Liver (tissue), 3 donors: ENCODE measurements at regions not wholly inside any gene's neighbourhood (a gene's known extent, or its start where the extent isn't known, plus 50 kb on each side); places are given as distances from the start of the nearest gene placed in this dataset.

Experiments used
- TF ChIP-seq, protein P1 (sequence below): IDR thresholded peaks from 2 replicates; pipeline ENCODE4 v1.6.1; 2016; ENCODE audit warnings: antibody characterized with exemption
- TF ChIP-seq, protein P2 (sequence below): fragments of 150-350 bp; IDR thresholded peaks from 2 replicates; pipeline ENCODE4 v1.5.1; 2017; ENCODE audit warnings: improper control_type of control experiment, low read depth, low read length; ENCODE audit not compliant: missing input control
- donor health status: healthy.
- donor health status: healthy.

DNA sequence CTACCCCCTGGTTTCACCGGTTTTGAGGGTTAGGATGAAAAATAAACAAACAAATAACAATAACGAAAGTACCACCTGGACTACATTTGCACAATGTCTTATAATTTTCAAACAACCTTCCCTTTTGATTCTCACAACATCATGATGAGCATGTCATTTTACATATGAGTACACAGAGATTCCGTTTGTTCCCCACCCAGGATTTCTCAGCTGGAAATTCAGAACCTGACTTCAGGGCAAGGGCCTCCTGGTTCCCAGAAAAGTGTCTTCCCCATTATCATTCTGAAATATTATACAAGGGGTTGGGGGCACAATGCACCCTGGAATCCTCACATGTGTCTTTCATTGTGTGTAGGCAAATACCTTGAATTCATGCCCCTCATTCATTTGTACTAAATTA lies 135.8 kb upstream of the NOCT start:
- TF ChIP-seq, protein P1, sequence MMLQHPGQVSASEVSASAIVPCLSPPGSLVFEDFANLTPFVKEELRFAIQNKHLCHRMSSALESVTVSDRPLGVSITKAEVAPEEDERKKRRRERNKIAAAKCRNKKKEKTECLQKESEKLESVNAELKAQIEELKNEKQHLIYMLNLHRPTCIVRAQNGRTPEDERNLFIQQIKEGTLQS = no peak
- TF ChIP-seq, protein P2, sequence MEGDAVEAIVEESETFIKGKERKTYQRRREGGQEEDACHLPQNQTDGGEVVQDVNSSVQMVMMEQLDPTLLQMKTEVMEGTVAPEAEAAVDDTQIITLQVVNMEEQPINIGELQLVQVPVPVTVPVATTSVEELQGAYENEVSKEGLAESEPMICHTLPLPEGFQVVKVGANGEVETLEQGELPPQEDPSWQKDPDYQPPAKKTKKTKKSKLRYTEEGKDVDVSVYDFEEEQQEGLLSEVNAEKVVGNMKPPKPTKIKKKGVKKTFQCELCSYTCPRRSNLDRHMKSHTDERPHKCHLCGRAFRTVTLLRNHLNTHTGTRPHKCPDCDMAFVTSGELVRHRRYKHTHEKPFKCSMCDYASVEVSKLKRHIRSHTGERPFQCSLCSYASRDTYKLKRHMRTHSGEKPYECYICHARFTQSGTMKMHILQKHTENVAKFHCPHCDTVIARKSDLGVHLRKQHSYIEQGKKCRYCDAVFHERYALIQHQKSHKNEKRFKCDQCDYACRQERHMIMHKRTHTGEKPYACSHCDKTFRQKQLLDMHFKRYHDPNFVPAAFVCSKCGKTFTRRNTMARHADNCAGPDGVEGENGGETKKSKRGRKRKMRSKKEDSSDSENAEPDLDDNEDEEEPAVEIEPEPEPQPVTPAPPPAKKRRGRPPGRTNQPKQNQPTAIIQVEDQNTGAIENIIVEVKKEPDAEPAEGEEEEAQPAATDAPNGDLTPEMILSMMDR = no peak
